Aorta (tissue), 5 donors: ENCODE measurements at regions not wholly inside any gene's neighbourhood (a gene's known extent, or its start where the extent isn't known, plus 50 kb on each side); places are given as distances from the start of the nearest gene placed in this dataset.

Experiments
- ATAC-seq: fragments of 200-7000 bp; cut with Tn5 transposase; one replicate; pipeline ENCODE4 v1.9.1; 2022; ENCODE audit warnings: moderate library complexity; ENCODE audit not compliant: low FRiP score
- DNase-seq, 2 donors: peaks; one replicate each; pipeline ENCODE4 v3.0.0-alpha.2; 2020
- H3K27ac ChIP-seq, 2 donors: one replicate each; pipeline ENCODE4 v1.5.1; 2013; ENCODE audit warnings: low read length in 2 of 2, mild to moderate bottlenecking in 2 of 2, moderate library complexity in 2 of 2, control low read depth in 1 of 2, inconsistent platforms in 1 of 2, low read depth in 1 of 2
- H3K27me3 ChIP-seq, 2 donors: one replicate each; pipeline ENCODE4 v1.6.1; 2013; ENCODE audit warnings: control low read depth in 1 of 2, low read length in 1 of 2, mild to moderate bottlenecking in 1 of 2, moderate library complexity in 1 of 2; ENCODE audit not compliant: insufficient read depth in 2 of 2, control insufficient read depth in 1 of 2
- H3K36me3 ChIP-seq, 2 donors: one replicate each; pipeline ENCODE4 v1.6.1; 2013; ENCODE audit warnings: control low read depth in 1 of 2, low read length in 1 of 2, mild to moderate bottlenecking in 1 of 2; ENCODE audit not compliant: insufficient read depth in 2 of 2, control insufficient read depth in 1 of 2
- H3K4me1 ChIP-seq, 2 donors: one replicate each; pipeline ENCODE4 v1.6.1; 2013; ENCODE audit warnings: low read length in 2 of 2, control low read depth in 1 of 2, mild to moderate bottlenecking in 1 of 2, moderate library complexity in 1 of 2; ENCODE audit not compliant: insufficient read depth in 2 of 2, control insufficient read depth in 1 of 2
- H3K4me3 ChIP-seq, 2 donors: one replicate each; pipeline ENCODE4 v1.5.1; 2013; ENCODE audit warnings: low read length in 2 of 2, control low read depth in 1 of 2, mild to moderate bottlenecking in 1 of 2
- H3K9me3 ChIP-seq: one replicate; pipeline ENCODE4 v1.6.1; 2013; ENCODE audit warnings: mild to moderate bottlenecking, low read length; ENCODE audit not compliant: control insufficient read depth
- WGBS, 2 donors: extraction: QIAGEN DNeasy Blood & Tissue Kit; methylation state at CpG; one replicate each; pipeline ENCODE4 v1.1.7; 2013; 5-methylcytosine and 5-hydroxymethylcytosine counted together
- intact Hi-C, 2 donors: fragments of 100-400 bp; cut with DNase I; formaldehyde crosslinking; loops; one replicate each; pipeline versions ENCODE4 v1.14.2 to v1.15.0; 2022
- donor health status: healthy with polysubstance abuse.
- donor health status: Bipolar disorder and iron deficiency.
- donor health status: DM: no; HTN: no; CAD: no.
- donor health status: DM: no; HTN: no; CAD: no.
- donor health status: DM: yes; HTN: yes; CAD: no.

- no peak overlapping the region for H3K27ac ChIP-seq
- no peak for ATAC-seq
- H3K27me3 ChIP-seq, result no peaks in the 10 kb centered on the region
- no peaks in the 10 kb centered on the region for H3K9me3 ChIP-seq
- intact Hi-C loops, result no loop called here
- DNase-seq, result no peak
- H3K4me3 ChIP-seq, result no peak overlapping the region
- H3K36me3 ChIP-seq, result no peaks in the 10 kb centered on the region
- no peaks in the 10 kb centered on the region for H3K4me1 ChIP-seq
- 75 to 76% methylated on average over 1 of the region's 1 CpG for WGBS, 2 donors
These were observed 1001.8 kb downstream of the KCNT2 start for GRCh38 chr1:195606483-195606882.

- Histone ChIP-seq H3K36me3 (no peaks in the 10 kb centered on the region), H3K4me1 (no peaks in the 10 kb centered on the region), H3K4me3 (no peak overlapping the region), H3K27me3 (no peaks in the 10 kb centered on the region), H3K27ac (no peak overlapping the region), H3K9me3 (no peaks in the 10 kb centered on the region)
- intact Hi-C loops, result no loop called here
- ATAC-seq (no peak), DNase-seq (no peak)
- WGBS, 2 donors, result 86 to 91% methylated on average over 1 of the region's 1 CpG
These were observed 1004.0 kb downstream of the KCNT2 start for GRCh38 chr1:195604287-195604686.

GRCh38 chr1:195597891-195598290 is 1010.3 kb downstream of the KCNT2 start:
- H3K27ac ChIP-seq, result no peak overlapping the region
- no peaks in the 10 kb centered on the region for H3K27me3 ChIP-seq
- H3K9me3 ChIP-seq, result no peaks in the 10 kb centered on the region
- H3K4me1 ChIP-seq, result no peaks in the 10 kb centered on the region
- DNase-seq, result no peak
- intact Hi-C loops, result no loop called here
- H3K4me3 ChIP-seq, result no peak overlapping the region
- no peaks in the 10 kb centered on the region for H3K36me3 ChIP-seq
- no peak for ATAC-seq

- H3K4me3 ChIP-seq, result no peak overlapping the region
- H3K9me3 ChIP-seq, result no peaks in the 10 kb centered on the region
- DNase-seq (no peak), ATAC-seq (no peak)
- H3K27ac ChIP-seq, result no peak overlapping the region
- 35 to 36% methylated on average over 3 of the region's 3 CpGs for WGBS, 2 donors
- intact Hi-C loops, result no loop called here
- no peaks in the 10 kb centered on the region for H3K27me3 ChIP-seq
- H3K36me3 ChIP-seq, result no peaks in the 10 kb centered on the region
- no peaks in the 10 kb centered on the region for H3K4me1 ChIP-seq
These were observed 1013.5 kb downstream of the KCNT2 start for GRCh38 chr1:195594773-195595172.

- 75 to 77% methylated on average over 2 of the region's 2 CpGs for WGBS, 2 donors
- intact Hi-C loops, result no loop called here
- no peaks in the 10 kb centered on the region for H3K27me3 ChIP-seq
- DNase-seq (no peak), ATAC-seq (no peak)
- no peaks in the 10 kb centered on the region for H3K4me1 ChIP-seq
- no peak overlapping the region for H3K4me3 ChIP-seq
- H3K36me3 ChIP-seq, result no peaks in the 10 kb centered on the region
- H3K9me3 ChIP-seq, result no peaks in the 10 kb centered on the region
- no peak overlapping the region for H3K27ac ChIP-seq
These were observed 1013.9 kb downstream of the KCNT2 start for GRCh38 chr1:195594322-195594721.

- Histone ChIP-seq H3K27ac (no peak overlapping the region), H3K36me3 (no peaks in the 10 kb centered on the region), H3K27me3 (no peaks in the 10 kb centered on the region), H3K4me3 (no peak overlapping the region), H3K4me1 (no peaks in the 10 kb centered on the region), H3K9me3 (no peaks in the 10 kb centered on the region)
- ATAC-seq (no peak), DNase-seq (no peak)
- 53 to 62% methylated on average over 3 of the region's 3 CpGs for WGBS, 2 donors
- intact Hi-C loops, result no loop called here
These were observed 1016.1 kb downstream of the KCNT2 start for GRCh38 chr1:195591917-195592672.

GRCh38 chr1:195590649-195591048 is 1017.6 kb downstream of the KCNT2 start:
- intact Hi-C loops, result no loop called here
- H3K4me1 ChIP-seq, result no peaks in the 10 kb centered on the region
- H3K36me3 ChIP-seq, result no peaks in the 10 kb centered on the region
- DNase-seq (no peak), ATAC-seq (no peak)
- H3K27me3 ChIP-seq, result no peaks in the 10 kb centered on the region
- 3 to 6% methylated on average over 3 of the region's 3 CpGs for WGBS, 2 donors
- H3K9me3 ChIP-seq, result no peaks in the 10 kb centered on the region
- no peak overlapping the region for H3K4me3 ChIP-seq
- no peak overlapping the region for H3K27ac ChIP-seq

GRCh38 chr1:195584870-195585624 is 1023.2 kb downstream of the KCNT2 start:
- H3K4me3 ChIP-seq, result no peak overlapping the region
- no peak for ATAC-seq
- H3K27me3 ChIP-seq, result no peaks in the 10 kb centered on the region
- DNase-seq, result no peak
- H3K36me3 ChIP-seq, result no peaks in the 10 kb centered on the region
- H3K4me1 ChIP-seq, result no peaks in the 10 kb centered on the region
- H3K27ac ChIP-seq, result no peak overlapping the region
- no peaks in the 10 kb centered on the region for H3K9me3 ChIP-seq
- WGBS, 2 donors, result 80 to 92% methylated on average over 2 of the region's 2 CpGs
- intact Hi-C loops, result no loop called here

GRCh38 chr1:195580988-195581387 is 1027.3 kb downstream of the KCNT2 start:
- Histone ChIP-seq H3K36me3 (no peaks in the 10 kb centered on the region), H3K9me3 (no peaks in the 10 kb centered on the region), H3K27me3 (no peaks in the 10 kb centered on the region), H3K4me3 (no peak overlapping the region), H3K4me1 (no peaks in the 10 kb centered on the region), H3K27ac (no peak overlapping the region)
- intact Hi-C loops, result no loop called here
- WGBS, 2 donors, result 84 to 92% methylated on average over 2 of the region's 2 CpGs
- DNase-seq (no peak), ATAC-seq (no peak)
